H9 (cell line): ENCODE measurements at regions not wholly inside any gene's neighbourhood (a gene's known extent, or its start where the extent isn't known, plus 50 kb on each side); places are given as distances from the start of the nearest gene placed in this dataset.

Source experiments
- DNase-seq: peaks from one replicate; pipeline ENCODE4 v3.0.0-alpha.2; 2017
- H2AFZ ChIP-seq: one replicate; pipeline ENCODE4 v1.6.1; 2013; ENCODE audit warnings: mild to moderate bottlenecking, low read length, control low read depth, moderate library complexity
- H2AK5ac ChIP-seq: 2 replicates; pipeline ENCODE4 v1.6.1; 2013; ENCODE audit warnings: low read length, control low read depth, mixed read lengths; ENCODE audit not compliant: insufficient read length
- H2BK120ac ChIP-seq: one replicate; pipeline ENCODE4 v1.6.1; 2013; ENCODE audit warnings: low read depth, mild to moderate bottlenecking, low read length, control low read depth, inconsistent platforms; ENCODE audit not compliant: poor library complexity, severe bottlenecking
- H2BK12ac ChIP-seq: 2 replicates; pipeline ENCODE4 v1.6.1; 2013; ENCODE audit warnings: low read length, control low read depth, mixed read lengths, low read depth; ENCODE audit not compliant: insufficient read length
- H2BK15ac ChIP-seq: 2 replicates; pipeline ENCODE4 v1.6.1; 2013; ENCODE audit warnings: low read depth, low read length, control low read depth
- H2BK20ac ChIP-seq: one replicate; pipeline ENCODE4 v1.6.1; 2013; ENCODE audit warnings: low read depth, mild to moderate bottlenecking, low read length, control low read depth, inconsistent platforms; ENCODE audit not compliant: poor library complexity, severe bottlenecking
- H2BK5ac ChIP-seq: 2 replicates; pipeline ENCODE4 v1.6.1; 2013; ENCODE audit warnings: low read length, control low read depth, mixed read lengths; ENCODE audit not compliant: insufficient read length
- H3K14ac ChIP-seq: 2 replicates; pipeline ENCODE4 v1.6.1; 2013; ENCODE audit warnings: low read length, control low read depth; ENCODE audit not compliant: insufficient read depth
- H3K18ac ChIP-seq: 2 replicates; pipeline ENCODE4 v1.6.1; 2013; ENCODE audit warnings: low read depth, mild to moderate bottlenecking, mixed read lengths, low read length, control low read depth; ENCODE audit not compliant: insufficient read length
- H3K23ac ChIP-seq: 2 replicates; pipeline ENCODE4 v1.6.1; 2013; ENCODE audit warnings: low read length, control low read depth, mixed read lengths, low read depth; ENCODE audit not compliant: insufficient read length
- H3K23me2 ChIP-seq: 2 replicates; pipeline ENCODE4 v1.6.1; 2013; ENCODE audit warnings: low read depth, mild to moderate bottlenecking, mixed read lengths, low read length, control low read depth; ENCODE audit not compliant: insufficient read length, poor library complexity, severe bottlenecking
- H3K27ac ChIP-seq: 2 replicates; pipeline ENCODE4 v1.5.1; 2013; ENCODE audit warnings: low read length, control low read depth, mixed read lengths, low read depth; ENCODE audit not compliant: insufficient read length
- H3K27me3 ChIP-seq: 2 replicates; pipeline ENCODE4 v1.6.1; 2013; ENCODE audit warnings: low read length, control low read depth, inconsistent platforms; ENCODE audit not compliant: insufficient read depth
- H3K4ac ChIP-seq: 2 replicates; pipeline ENCODE4 v1.6.1; 2013; ENCODE audit warnings: low read depth, mild to moderate bottlenecking, control low read depth, inconsistent platforms, low read length, moderate library complexity
- H3K4me1 ChIP-seq: 2 replicates; pipeline ENCODE4 v1.6.1; 2013; ENCODE audit warnings: low read length, control low read depth, inconsistent platforms; ENCODE audit not compliant: insufficient read depth
- H3K4me2 ChIP-seq: 2 replicates; pipeline ENCODE4 v1.6.1; 2013; ENCODE audit warnings: low read length, control low read depth, mixed read lengths; ENCODE audit not compliant: insufficient read length, insufficient read depth
- H3K56ac ChIP-seq: 2 replicates; pipeline ENCODE4 v1.6.1; 2013; ENCODE audit warnings: low read depth, mild to moderate bottlenecking, mixed read lengths, low read length, control low read depth; ENCODE audit not compliant: insufficient read length
- H3K79me1 ChIP-seq: 2 replicates; pipeline ENCODE4 v1.6.1; 2013; ENCODE audit warnings: low read depth, mild to moderate bottlenecking, moderate library complexity, low read length, control low read depth, inconsistent platforms; ENCODE audit not compliant: insufficient read depth, poor library complexity, severe bottlenecking
- H3K79me2 ChIP-seq: 2 replicates; pipeline ENCODE4 v1.6.1; 2013; ENCODE audit warnings: low read length, control low read depth, inconsistent platforms; ENCODE audit not compliant: insufficient read depth
- H3K9ac ChIP-seq: 2 replicates; pipeline ENCODE4 v1.6.1; 2013; ENCODE audit warnings: low read length, control low read depth, mixed read lengths; ENCODE audit not compliant: insufficient read length; ENCODE audit errors: extremely low read depth
- H3K9me3 ChIP-seq: one replicate; pipeline ENCODE4 v1.6.1; 2013; ENCODE audit warnings: low read depth, low read length, inconsistent platforms; ENCODE audit not compliant: control insufficient read depth
- H3T11ph ChIP-seq: one replicate; pipeline ENCODE4 v1.6.1; 2013; ENCODE audit warnings: mild to moderate bottlenecking, low read length, control low read depth, inconsistent platforms
- H4K20me1 ChIP-seq: one replicate; pipeline ENCODE4 v1.6.1; 2013; ENCODE audit not compliant: control insufficient read depth, insufficient read length, insufficient read depth
- H4K5ac ChIP-seq: 2 replicates; pipeline ENCODE4 v1.6.1; 2013; ENCODE audit warnings: low read depth, mild to moderate bottlenecking, mixed read lengths, low read length, control low read depth; ENCODE audit not compliant: insufficient read length
- H4K8ac ChIP-seq: replicated peaks from 2 replicates; pipeline ENCODE4 v1.6.1; 2013; ENCODE audit warnings: low read length, control low read depth, mixed read lengths, low read depth; ENCODE audit not compliant: insufficient read length
- H4K91ac ChIP-seq: 2 replicates; pipeline ENCODE4 v1.6.1; 2013; ENCODE audit warnings: low read depth, mild to moderate bottlenecking, moderate library complexity, mixed read lengths, low read length, control low read depth; ENCODE audit not compliant: insufficient read length
- H3K27ac Mint-ChIP-seq, 3 experiments: 2 replicates in 2 of 3; 3 replicates in 1 of 3; pipeline ENCODE4 v1.8.0; 2020 to 2021; ENCODE audit warnings: mixed read lengths in 3 of 3, mild to moderate bottlenecking in 1 of 3, moderate library complexity in 1 of 3
- H3K27me3 Mint-ChIP-seq: 2 replicates; pipeline ENCODE4 v1.8.0; 2021; ENCODE audit warnings: low read depth, mild to moderate bottlenecking, moderate library complexity, mixed read lengths
- H3K36me3 Mint-ChIP-seq, 3 experiments: 2 replicates in 2 of 3; 3 replicates in 1 of 3; pipeline ENCODE4 v1.8.0; 2020 to 2021; ENCODE audit warnings: low read depth in 3 of 3, mixed read lengths in 3 of 3; ENCODE audit not compliant: insufficient read depth in 1 of 3
- H3K4me1 Mint-ChIP-seq, 2 experiments: 2 replicates each; pipeline ENCODE4 v1.8.0; 2020; ENCODE audit warnings: mixed read lengths in 2 of 2
- H3K4me3 Mint-ChIP-seq, 2 experiments: 2 replicates in 1 of 2; 3 replicates in 1 of 2; pipeline ENCODE4 v1.8.0; 2020 to 2021; ENCODE audit warnings: mild to moderate bottlenecking in 2 of 2, mixed read lengths in 2 of 2, moderate library complexity in 1 of 2
- H3K9me3 Mint-ChIP-seq, 2 experiments: 2 replicates in 1 of 2; 3 replicates in 1 of 2; pipeline ENCODE4 v1.8.0; 2020; ENCODE audit warnings: mild to moderate bottlenecking in 2 of 2, mixed read lengths in 2 of 2, moderate library complexity in 1 of 2
- TF ChIP-seq, protein P1 (sequence below): fragments of 200-600 bp; sonication (generic); conservative IDR thresholded peaks from 3 replicates; pipeline ENCODE4 v1.8.0; 2021; ENCODE audit warnings: antibody characterized with exemption, mild to moderate bottlenecking

DNA sequence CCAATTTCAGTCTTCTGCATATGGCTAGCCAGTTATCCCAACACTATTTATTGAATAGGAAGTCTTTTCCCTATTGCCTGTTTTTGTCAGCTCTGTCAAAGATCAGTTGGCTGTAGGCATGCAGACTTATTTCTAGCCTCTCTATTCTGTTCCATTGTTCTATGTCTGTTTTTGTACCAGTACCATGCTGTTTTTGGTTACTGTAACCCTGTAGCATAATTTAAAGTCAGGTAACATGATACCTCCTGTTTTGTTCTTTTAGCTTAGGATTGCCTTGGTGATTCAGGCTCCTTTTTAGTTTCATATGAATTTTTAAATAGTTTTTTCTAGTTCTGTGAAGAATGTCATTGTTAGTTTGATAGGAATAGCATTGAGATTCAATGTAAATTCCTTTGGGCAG lies 104.9 kb upstream of the SLCO6A1 start:
- Histone ChIP-seq H2AFZ (no peak overlapping the region), H4K5ac (no peak overlapping the region), H3T11ph (no peak overlapping the region), H3K9ac (no peak overlapping the region), H4K8ac (no peak overlapping the region), H3K23me2 (no peaks in the 10 kb centered on the region), H2BK120ac (no peak overlapping the region), H3K27ac (no peak overlapping the region), H2BK5ac (no peak overlapping the region), H4K20me1 (no peaks in the 10 kb centered on the region), H3K18ac (no peak overlapping the region), H3K14ac (no peak overlapping the region), H3K4me2 (no peak overlapping the region), H3K27me3 (no peaks in the 10 kb centered on the region), H3K9me3 (no peaks in the 10 kb centered on the region), H3K79me1 (no peaks in the 10 kb centered on the region), H3K4me1 (no peaks in the 10 kb centered on the region; the same call in 1 of the 2 replicates), H2BK20ac (no peak overlapping the region), H2AK5ac (no peak overlapping the region), H2BK12ac (no peak overlapping the region), H3K79me2 (no peaks in the 10 kb centered on the region), H3K56ac (no peak overlapping the region), H3K4ac (no peak overlapping the region), H3K23ac (no peak overlapping the region), H4K91ac (no peak overlapping the region), H2BK15ac (no peak overlapping the region)
- TF ChIP-seq, protein P1, sequence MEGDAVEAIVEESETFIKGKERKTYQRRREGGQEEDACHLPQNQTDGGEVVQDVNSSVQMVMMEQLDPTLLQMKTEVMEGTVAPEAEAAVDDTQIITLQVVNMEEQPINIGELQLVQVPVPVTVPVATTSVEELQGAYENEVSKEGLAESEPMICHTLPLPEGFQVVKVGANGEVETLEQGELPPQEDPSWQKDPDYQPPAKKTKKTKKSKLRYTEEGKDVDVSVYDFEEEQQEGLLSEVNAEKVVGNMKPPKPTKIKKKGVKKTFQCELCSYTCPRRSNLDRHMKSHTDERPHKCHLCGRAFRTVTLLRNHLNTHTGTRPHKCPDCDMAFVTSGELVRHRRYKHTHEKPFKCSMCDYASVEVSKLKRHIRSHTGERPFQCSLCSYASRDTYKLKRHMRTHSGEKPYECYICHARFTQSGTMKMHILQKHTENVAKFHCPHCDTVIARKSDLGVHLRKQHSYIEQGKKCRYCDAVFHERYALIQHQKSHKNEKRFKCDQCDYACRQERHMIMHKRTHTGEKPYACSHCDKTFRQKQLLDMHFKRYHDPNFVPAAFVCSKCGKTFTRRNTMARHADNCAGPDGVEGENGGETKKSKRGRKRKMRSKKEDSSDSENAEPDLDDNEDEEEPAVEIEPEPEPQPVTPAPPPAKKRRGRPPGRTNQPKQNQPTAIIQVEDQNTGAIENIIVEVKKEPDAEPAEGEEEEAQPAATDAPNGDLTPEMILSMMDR = no peak
- H3K9me3 Mint-ChIP-seq = no peaks in the 10 kb centered on the region
- DNase-seq = no peak
- H3K4me3 Mint-ChIP-seq = no peak overlapping the region; a peak in 1 of 5 replicates
- no peaks in the 10 kb centered on the region for H3K36me3 Mint-ChIP-seq
- H3K27ac Mint-ChIP-seq = peak overlapping the region in 2 of 3 experiments; percentile 65 to 78; a peak in 5 of 7 replicates
- H3K27me3 Mint-ChIP-seq = no peaks in the 10 kb centered on the region
- H3K4me1 Mint-ChIP-seq = peaks cover 21% of the 10 kb centered on the region in 2 experiments
